ENCODE measurements at regions not wholly inside any gene's neighbourhood (a gene's known extent, or its start where the extent isn't known, plus 50 kb on each side); places are given as distances from the start of the nearest gene placed in this dataset.

DNA sequence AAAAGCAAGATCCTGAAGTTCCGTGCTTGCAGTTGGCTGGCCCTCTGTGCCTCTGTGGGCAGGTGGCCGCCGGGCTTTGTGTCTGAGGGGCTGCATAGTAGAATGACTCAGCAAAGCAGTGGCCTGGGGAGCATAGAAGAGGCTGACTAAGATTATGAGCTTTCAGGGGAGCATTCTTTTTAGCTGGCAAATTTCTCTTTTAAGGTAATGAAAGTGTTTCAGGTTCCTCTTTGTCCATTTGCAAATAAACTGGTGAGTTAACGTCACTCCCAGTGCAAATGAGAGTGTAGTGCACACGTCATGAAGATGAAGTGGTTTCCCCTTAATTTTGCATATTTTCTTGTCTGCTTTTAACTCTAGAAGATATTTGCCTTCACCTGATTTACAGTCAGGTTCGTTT lies 98.6 kb downstream of the BCL2L11 start:
- DNase-seq, result no peak

DNA sequence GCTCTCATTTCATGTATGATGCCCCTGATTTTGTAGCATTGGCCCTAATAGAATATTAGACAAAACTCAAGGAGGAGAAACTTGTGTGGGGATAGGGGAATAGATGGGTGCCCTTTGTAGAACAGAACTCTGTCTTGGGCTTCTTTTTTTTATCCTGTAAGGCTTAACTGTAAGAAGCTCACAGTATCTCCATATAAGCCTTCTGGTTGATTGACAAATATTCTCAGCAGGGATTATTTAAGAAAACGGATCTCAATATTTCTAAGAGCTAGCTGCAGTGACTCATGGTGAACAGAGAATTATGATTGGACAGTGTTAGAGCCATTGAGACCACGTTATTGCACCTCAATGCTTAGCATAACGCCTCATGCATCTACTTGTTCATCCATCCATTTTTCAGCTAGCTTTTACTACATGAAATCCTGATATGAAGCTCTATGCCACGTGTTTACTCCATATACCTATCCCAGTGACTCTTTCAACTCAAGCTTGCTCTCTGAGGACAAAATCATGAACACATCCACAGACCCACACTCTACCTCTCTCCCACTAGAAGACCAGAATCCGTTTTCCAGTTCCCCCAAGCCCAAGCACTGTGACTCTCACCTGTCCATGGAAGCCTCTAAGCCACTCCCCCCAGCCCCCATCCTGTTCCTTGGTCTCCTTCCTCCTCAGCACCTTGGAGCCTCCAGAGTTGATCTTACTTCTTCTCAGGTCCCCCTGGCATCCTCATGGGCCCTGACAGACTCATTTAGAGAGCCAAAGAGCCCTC lies 99.2 kb downstream of the BCL2L11 start:
- DNase-seq, result no peak

DNA sequence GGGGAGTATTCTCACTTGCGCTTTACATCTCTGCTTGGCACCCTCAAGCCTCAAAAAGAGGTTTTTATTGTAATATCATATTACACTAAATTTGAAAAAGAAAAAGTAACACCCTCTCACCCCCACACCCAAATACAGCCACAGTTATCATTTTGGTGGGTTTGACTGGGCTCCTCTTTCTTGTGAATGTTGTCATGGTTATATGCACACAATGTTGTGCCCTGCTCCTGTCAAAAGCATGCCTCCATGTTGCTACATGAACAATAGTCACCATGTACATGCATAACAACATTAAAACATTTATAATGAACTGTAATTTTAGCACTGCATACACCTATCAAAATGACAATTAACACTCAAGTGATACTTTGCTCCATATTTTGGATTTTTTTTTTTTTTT lies 100.2 kb downstream of the BCL2L11 start:
- DNase-seq, result no peak

DNA sequence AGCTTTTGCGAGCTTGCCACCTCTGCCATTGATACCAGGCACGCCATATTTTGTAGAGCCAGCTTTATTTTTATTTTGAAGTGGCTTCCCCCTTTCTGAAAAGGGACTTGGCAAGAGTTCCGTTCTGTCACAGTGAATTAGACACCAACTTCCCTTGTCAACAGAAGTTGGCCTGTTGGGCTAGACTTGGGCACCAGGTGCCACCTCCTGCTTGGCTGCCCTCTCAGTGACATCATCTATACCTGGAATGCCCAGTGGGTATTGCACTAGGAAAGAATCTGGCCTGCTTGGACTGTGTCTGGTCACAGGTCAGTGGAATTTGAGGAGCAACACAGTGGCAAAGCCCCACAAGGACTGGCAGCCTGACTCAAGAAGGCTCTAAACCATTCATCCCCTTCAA lies 101.0 kb downstream of the BCL2L11 start:
- DNase-seq, result no peak

DNA sequence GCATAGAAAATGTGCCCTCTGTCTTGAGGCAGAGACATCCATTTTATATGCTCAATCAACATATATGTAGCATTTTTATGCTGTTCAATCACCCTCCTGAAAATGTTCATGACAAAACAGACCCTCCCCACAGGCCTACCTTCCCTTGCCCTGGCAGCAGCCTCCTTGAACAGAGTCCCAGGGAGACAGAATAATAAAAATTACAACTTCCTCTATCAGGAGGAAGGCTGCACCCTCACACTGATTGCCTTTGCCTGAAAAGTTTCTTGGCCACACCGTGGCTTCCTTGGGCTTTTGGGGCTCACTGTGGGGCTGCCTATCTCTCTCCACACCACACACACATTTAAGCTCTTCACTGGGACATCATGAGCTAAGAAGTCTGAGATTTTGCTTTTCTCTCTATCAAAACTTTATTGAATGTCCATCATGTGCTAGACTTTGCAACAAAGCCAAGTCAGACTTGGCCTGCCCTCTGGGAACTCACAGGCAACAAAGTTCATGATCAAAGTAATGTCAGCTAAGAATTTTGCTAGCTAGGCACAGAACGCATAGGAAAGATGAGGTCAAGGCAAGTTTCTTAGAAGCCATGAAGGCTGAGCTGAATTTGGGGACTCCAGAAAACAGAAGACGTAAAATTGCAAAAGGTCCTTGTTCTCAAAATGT lies 101.6 kb downstream of the BCL2L11 start:
- no peak for DNase-seq

DNA sequence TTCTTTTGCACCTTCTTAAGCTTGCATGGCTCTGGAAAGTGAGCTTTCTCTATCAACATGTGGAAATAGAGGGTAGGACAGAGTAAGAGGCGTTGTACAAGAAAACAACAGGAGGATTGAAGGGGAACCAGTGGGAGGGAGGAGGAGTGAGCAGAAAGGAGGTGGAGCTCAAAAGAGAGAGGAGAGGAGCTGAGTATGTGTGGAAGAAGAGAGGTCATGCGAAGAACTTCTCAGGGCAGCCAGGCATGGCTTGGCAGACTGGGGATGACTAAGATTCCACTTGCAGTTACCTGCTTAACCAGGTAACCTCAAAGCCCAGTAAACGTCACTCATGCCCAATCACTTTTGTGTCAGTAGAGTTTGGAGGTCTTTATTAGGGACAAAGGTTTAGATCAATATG lies 105.1 kb downstream of the BCL2L11 start:
- DNase-seq, result no peak

DNA sequence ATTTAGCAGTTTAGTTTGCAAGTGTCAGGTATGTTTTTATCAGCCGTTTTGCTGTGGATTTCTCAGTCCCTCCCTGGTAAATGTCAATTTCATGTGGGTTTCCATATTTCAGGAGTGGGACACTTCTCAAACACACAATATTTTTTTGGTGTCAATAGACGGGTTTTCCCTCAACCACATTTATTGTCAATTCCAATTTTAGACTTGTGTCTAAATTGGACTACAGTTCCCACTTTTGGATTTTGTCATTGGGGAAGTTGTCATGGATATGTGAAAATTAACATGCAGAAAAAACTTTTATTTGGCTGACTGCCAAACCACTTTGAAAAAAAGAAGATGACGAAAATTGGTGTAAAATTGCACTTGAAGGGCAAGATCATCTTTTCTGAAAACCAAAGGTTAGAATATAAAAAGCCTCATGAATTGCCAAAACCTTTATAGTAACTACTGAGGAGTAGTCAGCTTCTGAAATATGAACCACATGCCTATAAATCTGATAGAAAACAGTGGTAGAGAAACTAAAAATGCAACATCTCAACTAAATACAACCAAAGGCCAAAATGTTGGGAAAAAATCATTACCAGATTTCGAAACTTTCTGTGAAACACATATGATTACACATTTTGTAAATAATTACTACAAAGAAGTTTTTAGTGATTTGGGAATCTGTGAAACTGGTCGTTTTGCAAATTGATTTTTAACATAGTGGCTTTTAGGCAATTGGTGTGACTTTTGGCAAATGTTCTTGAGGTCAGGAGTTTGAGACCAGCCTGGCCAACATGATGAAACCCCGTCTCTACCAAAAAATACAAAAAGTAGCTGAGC lies 106.4 kb downstream of the BCL2L11 start:
- DNase-seq, result no peak

DNA sequence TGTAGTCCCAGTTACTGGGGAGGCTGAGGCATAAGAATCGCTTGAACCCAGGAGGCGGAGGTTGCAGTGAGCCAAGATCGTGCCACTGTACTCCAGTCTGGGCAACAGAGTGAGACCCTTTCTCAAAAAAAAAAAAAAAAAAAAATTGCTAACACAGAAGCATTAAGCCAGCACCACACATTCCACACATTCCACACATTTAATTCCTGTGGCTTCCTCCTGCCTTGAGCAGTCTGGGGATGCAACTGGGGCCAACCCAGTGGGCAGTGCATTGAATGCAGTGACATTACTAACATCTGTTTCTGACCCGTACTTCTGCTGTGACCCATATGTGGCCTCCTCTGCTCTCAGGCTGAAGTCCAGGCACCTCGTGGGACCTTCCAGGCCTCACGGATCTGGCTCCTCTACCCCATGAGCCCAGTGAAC lies 107.0 kb downstream of the BCL2L11 start:
- DNase-seq, result no peak

DNA sequence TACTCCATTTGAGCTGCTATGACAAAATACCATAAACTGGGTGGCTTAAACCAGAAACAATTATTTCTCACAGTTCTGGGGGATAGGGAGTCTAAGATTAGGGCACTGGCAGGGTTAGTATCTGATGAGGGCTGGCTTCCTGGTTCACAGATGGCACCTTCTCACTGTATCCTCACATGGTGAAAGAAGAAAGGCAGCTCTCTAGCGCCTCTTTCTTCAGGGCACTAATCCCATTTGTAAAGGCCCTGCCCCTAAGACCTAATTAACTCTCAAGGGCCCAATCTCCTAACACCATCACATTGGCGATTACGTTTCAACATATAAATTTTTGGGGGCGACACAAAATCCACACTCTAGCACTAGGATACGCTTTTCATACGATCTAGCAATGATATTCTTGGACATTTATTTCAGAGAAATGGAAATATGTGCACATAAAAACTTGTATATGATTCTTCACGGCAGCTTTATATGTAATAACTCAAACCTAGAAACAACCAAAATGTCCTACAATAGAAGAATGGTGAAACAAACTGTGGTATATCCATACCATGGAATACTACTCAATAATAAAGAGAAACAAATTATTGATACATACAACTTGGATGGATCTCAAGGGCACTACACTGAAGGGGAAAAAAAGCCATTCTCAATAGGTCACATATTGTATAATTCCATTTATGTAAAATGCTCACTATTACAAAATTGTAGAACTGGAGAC lies 111.0 kb downstream of the BCL2L11 start:
- no peak for DNase-seq

DNA sequence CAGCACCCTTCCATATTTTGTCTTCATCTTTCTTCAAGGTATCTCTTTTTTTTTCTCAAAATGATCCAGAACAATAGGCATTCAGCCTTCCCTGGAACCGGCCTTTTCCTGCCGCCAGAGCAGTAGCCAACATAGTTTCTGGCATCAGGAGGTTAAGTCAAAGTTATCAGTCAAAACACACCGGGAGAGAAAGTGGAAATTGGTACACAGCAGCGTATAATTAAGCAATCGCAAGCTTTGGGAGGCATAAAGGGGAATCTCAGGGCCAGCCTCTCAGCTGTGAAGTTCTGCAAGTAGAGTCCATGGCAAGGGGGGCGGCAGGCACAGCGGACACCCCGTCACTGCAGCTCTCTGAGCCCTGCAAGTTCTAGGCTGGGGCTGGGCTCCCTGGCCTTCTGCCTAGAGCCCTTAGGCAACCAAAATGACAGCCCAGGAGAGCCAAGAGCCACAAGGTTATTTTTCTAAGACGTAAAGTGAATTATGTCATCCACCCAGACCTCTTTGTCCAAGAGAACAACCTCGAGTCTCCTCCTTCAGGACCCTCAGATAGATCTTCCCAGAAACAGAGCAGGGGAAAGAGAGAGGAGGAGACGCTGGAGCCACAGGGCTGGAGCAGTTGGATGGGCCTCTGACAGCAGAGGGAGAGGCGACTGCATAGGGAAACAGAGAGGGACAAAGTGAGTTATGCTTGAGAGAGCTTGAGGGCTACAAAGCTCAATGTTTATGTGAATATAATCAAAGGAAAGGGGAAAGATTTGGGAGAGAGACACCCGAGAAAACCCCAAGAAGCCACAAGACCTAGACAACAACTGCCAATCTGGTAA lies 114.7 kb downstream of the BCL2L11 start:
- DNase-seq, result no peak

DNA sequence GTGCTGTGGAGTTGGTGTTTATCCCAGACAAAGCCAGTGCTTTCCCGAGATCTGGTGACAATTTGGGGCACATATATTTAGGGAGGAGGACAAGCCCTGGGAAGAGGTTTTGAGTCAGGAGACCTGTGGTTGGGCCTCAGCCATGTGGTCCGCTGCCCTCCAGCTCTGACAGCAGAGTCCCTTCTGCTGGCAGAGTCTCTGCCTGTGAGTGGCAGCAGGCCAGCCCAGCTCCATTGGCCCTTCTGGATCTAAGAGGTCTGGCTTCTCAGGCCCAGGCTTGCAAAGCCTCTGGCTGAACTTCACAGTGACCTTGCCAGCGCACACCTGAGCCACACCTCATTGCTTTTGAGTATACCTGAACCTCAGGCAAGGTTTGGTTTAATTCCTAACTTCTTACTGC lies 115.3 kb downstream of the BCL2L11 start:
- no peak for DNase-seq

DNA sequence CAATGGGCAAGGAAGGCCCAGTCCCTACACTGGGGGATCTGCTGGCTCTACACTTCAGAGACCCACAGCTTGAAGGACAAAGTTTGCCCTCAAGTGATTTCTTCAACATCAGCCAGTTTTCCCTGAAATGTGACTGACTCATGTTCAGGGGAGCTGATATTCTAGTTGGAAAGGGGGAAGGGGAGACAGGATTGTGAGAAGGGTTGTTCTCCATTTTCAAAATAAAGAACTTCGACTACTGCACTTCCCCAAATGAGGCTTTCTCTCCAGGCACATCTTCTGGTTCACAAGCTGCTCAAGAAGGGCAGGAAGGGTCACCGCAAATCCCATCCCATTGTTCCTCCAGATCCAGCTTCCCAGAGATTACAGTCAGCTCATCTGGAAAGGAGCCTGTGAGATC lies 117.6 kb downstream of the BCL2L11 start:
- no peak for DNase-seq

DNA sequence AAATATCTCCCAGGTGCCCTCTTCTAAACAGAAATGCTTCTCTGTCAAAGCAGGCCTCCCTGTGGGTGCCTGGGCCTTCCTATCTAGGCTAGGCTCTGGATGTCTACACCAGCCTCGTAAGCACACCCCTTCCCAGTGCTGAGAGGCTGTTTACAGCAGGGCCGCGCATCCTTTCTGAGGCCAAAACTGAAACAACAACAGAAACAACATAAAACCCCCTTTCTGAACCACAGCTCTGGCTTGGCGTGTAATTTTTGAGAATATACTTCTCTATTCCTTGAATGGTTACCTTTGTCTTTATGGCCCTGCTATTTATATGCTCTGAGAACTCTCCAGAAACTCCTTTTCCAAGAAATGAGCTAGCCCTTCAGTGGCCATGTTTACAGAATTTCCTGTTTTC lies 118.4 kb downstream of the BCL2L11 start:
- no peak for DNase-seq

DNA sequence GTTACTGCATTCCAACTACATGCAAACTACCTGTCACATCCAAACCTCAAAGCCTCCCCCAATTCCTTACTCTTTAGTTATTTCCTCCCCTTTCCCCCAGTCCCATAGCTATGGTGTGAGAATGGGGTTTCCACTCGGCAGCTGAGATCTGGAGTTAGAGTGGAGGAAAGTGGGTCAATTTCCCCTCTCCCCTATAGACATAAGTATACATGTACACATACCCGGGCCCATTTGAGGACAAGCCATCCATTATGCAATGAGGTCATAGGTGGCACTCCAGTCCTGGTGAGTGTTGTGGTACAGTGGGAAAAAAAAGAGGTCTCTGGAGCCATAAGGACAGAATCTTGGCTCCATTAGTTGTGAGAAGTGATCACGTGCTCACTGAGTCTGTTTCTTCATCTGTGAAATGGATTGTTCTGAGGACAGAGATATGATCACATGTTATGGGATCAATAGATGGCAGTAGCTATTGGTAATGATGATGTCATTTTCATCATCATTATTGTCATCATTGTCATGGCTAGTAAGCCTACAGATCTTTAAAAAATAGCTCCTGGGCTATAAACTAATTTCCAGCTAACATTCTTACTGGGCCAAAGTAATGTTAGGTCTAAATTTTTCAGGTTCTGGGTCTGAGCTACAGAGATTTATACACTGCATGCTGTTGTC lies 119.0 kb downstream of the BCL2L11 start:
- DNase-seq, result no peak

DNA sequence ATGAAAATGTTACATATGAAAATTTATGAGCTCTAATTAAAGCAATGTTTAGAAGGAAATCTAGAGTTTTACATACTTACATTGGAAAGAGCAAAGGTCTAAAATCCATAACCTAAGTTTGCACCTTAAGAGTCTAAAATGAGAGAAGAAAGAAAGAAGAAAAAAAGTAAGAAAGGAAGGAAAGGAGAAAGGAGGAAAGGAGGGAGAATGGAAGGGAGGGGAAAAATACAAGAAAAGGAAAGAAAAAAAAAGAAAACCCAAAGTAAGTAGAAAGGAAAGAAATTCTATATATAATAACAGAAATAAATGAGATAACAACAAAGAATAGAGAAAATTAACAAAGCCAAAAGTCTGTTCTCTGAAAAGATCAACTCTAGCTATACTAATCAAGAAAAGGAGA lies 122.6 kb downstream of the BCL2L11 start:
- no peak for DNase-seq

DNA sequence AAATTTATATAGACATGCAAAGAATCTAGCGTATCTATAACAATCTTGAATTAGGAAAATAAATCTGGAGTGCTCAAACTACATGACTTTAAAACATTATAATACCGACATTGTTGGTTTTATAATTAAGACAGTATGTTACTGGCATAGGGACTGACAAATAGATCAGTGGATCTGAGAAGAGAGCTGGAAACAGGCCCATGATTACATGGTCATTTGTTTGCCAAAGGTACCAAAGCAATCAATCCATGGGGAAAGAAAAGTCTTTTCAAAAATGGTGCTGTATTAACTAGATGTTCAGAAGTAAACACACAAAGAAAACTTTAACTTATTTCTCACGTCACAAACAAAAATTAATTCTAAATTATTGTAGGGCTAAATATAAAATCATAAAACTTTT lies 124.2 kb downstream of the BCL2L11 start:
- DNase-seq, result no peak

DNA sequence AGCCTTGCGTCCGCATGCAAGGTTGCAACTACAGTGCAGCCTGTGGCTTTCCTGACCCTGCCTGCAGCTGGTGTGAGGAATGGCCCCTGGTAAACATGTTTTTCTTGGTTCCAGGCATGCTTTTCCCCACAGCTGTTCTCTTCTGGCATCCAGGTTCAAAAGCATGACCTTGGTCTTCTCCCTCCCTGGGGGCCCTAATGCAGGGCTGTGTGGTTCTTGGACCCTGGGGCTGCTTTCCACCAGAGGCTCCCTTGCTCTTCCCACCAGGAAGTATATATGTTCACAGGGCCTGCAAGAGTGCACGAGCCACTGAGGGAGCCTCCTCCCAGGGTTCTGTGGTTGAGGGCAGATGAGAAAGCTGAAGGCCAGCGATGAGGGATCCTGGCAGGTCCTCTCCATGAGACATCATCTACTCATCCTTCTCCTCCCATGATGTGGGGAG lies 125.9 kb downstream of the BCL2L11 start:
- no peak for DNase-seq

DNA sequence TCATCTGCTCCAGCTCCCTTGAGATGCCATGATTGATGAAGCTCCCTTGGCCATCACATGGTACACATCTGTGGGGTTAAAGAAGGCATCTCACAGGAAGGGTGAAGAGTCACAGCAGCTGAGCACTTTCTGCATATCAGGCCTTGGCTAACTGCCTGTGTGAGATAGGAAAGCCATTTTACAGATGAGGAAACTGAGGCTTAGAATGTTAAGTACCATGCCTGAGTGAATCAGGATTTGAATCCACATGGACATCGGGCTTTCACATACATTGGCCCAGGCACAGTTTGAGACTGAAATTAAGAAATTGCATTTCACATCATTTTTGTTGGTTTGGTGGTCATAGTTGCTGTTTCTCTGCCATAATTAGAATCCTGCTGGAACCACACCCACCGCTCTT lies 126.8 kb downstream of the BCL2L11 start:
- no peak for DNase-seq

DNA sequence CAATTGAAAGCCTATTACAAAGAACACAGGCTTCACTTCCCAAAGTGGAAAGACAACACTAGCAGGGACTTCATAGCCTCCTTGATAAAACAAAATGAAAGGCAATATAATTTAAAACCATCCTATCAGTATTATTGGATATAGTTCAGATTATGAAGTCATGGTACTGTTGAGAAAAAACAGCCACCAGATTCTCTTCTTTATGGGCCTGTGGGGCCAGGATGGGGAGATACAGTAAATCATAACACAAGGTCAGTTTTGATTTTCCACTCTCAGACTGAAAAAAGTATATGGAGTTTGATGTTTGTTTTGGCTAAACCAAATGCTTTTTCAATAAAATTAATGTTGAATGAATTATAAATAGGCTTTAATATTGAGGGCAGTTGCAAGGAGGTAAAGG lies 129.1 kb downstream of the BCL2L11 start:
- no peak for DNase-seq

DNA sequence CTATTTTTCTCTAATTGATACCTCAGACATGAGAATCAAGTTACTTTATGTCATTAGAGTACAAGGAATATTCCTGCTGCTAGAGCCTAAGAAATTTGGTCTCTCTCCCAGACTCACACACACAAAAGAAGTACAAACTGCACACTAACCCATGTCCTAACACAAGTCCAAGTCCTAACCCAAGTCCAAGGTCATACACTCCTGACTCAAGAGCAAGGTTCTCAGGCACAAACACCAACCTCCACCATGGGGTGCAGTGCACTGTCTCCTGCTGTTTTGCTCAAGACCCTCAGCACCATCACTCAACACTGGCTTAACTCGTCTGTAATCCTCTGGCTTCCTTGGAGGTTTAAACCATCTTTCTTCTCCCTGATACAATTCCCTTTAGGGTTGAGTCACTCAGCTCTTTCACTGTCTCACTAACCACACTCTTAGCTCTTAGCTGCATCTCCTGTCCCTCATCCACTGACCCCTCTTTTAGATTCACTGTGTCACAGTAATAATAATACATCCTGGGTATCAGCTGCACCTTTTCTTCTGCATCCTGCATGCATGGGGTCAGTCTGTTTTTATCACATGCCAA lies 129.8 kb downstream of the BCL2L11 start:
- DNase-seq, result no peak

DNA sequence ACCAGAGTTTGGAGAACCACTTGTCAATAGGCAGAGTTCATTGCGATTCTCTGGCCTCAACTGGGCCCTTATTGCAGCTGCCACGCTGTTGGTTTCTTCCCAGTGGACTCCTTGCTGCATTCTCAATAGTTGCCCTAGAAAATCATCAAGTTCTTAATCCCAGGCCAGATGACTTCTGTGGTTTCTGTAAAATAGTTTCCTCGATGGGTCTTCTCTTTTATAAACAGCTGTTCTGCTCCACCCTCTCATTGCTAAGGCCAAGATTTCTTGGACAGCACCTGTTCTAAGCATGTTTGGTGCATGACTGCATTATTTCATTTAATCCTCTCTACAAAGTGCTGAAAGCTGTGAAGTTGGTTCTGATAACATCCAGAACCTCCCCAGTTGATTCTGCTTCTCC lies 131.0 kb downstream of the BCL2L11 start:
- DNase-seq, result no peak

Data from stimulated activated CD4-positive, alpha-beta T cell treated with anti-CD3 and anti-CD28 coated beads, Interleukin-12 subunit alpha, Interleukin-12 subunit beta, amount 100 ng/mL, for 4 hours (primary cell).